ENCODE measurements at regions not wholly inside any gene's neighbourhood (a gene's known extent, or its start where the extent isn't known, plus 50 kb on each side); places are given as distances from the start of the nearest gene placed in this dataset.

DNA sequence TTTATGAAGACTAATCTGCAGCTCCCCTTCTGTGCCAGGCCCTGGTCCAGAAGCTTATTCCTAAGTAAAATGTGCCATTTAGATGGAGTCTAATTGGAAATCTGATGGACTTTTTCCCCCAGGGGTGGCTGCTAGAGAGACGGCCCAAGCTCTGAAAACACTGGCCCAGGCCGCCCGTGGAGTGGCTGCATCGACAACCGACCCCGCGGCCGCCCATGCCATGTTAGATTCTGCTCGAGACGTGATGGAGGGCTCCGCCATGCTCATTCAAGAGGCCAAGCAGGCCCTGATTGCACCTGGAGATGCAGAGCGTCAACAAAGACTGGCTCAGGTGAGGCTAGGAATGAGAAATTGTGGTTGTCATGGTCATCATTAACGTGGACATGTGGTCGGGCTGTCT lies 305.8 kb upstream of the TPM1 start:
- Histone ChIP-seq H3K4me3 (no peak overlapping the region), H3K27ac (no peak overlapping the region), H3K27me3 (no peaks in the 10 kb centered on the region), H3K36me3 (no peaks in the 10 kb centered on the region), H3K9me3 (no peaks in the 10 kb centered on the region), H3K4me1 (no peaks in the 10 kb centered on the region)
- intact Hi-C loops (cut with DNase I): no loop called here
- no peak for TF ChIP-seq POLR2A (IDR thresholded peaks at IDR 0.05)
- TF ChIP-seq, protein P1, sequence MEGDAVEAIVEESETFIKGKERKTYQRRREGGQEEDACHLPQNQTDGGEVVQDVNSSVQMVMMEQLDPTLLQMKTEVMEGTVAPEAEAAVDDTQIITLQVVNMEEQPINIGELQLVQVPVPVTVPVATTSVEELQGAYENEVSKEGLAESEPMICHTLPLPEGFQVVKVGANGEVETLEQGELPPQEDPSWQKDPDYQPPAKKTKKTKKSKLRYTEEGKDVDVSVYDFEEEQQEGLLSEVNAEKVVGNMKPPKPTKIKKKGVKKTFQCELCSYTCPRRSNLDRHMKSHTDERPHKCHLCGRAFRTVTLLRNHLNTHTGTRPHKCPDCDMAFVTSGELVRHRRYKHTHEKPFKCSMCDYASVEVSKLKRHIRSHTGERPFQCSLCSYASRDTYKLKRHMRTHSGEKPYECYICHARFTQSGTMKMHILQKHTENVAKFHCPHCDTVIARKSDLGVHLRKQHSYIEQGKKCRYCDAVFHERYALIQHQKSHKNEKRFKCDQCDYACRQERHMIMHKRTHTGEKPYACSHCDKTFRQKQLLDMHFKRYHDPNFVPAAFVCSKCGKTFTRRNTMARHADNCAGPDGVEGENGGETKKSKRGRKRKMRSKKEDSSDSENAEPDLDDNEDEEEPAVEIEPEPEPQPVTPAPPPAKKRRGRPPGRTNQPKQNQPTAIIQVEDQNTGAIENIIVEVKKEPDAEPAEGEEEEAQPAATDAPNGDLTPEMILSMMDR (IDR thresholded peaks at IDR 0.05): no peak
- ATAC-seq (no peak), DNase-seq (no peak)
- WGBS (ENCODE audit: insufficient coverage, low coverage, low lambda C conversion rate, missing lambda C conversion rate): 100% methylated on average over 1 of the region's 14 CpGs

DNA sequence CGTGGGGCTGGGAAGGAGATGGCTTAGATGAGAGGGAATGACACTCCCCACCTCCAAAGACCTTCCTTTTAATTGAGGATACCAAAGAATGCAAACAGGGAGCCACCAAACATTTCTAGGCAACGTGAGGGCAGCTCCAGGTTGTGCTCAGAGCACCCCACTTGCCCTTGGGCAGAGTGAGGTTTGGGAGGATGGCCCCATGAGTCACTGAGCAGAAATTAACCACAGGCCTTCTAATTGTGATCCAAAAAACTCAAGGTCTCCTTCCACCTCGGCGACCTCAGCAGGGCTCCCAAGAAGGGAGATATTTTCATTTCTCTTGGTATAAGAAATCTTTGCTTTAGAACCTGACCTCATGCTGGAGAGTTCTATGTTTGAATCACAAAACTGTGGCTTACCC lies 305.0 kb upstream of the TPM1 start:
- no peak overlapping the region for H3K4me3 ChIP-seq
- H3K27me3 ChIP-seq: no peaks in the 10 kb centered on the region
- TF ChIP-seq, protein P1 (IDR thresholded peaks at IDR 0.05): no peak
- intact Hi-C loops (cut with DNase I): no loop called here
- no peaks in the 10 kb centered on the region for H3K9me3 ChIP-seq
- H3K36me3 ChIP-seq: no peaks in the 10 kb centered on the region
- DNase-seq (no peak), ATAC-seq (no peak)
- WGBS (ENCODE audit: insufficient coverage, low coverage, low lambda C conversion rate, missing lambda C conversion rate): 80% methylated on average over 2 of the region's 4 CpGs
- H3K27ac ChIP-seq: no peak overlapping the region
- H3K4me1 ChIP-seq: peaks cover 0 to 3% (median 0%) of the 10 kb centered on the region in 4 donors

DNA sequence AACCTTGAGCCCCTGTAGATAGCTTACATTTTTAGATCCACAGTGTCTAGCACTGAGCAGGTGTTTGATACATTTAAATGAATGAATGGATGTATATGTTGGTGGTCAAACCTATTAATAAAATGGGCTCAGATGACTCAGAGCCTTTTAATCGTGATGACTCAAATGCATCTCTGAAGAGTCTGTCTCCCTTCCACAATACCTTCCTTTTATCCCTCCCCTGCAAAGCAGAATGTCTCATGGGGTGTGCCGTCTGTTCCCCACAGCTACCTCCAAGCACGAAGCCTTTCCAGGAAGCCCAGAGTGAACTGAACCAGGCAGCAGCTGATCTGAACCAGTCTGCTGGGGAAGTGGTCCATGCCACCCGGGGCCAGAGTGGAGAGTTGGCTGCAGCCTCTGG lies 303.5 kb upstream of the TPM1 start:
- ATAC-seq (no peak), DNase-seq (no peak)
- no peaks in the 10 kb centered on the region for H3K36me3 ChIP-seq
- H3K4me1 ChIP-seq: peaks cover 0 to 3% (median 0%) of the 10 kb centered on the region in 4 donors
- TF ChIP-seq POLR2A (IDR thresholded peaks at IDR 0.05): no peak
- TF ChIP-seq, protein P1 (IDR thresholded peaks at IDR 0.05): no peak
- WGBS (ENCODE audit: insufficient coverage, low coverage, low lambda C conversion rate, missing lambda C conversion rate): 65% methylated on average over 2 of the region's 4 CpGs
- H3K27ac ChIP-seq: no peak overlapping the region
- no peak overlapping the region for H3K4me3 ChIP-seq
- H3K9me3 ChIP-seq: no peaks in the 10 kb centered on the region
- H3K27me3 ChIP-seq: no peaks in the 10 kb centered on the region
- intact Hi-C loops (cut with DNase I): no loop called here

DNA sequence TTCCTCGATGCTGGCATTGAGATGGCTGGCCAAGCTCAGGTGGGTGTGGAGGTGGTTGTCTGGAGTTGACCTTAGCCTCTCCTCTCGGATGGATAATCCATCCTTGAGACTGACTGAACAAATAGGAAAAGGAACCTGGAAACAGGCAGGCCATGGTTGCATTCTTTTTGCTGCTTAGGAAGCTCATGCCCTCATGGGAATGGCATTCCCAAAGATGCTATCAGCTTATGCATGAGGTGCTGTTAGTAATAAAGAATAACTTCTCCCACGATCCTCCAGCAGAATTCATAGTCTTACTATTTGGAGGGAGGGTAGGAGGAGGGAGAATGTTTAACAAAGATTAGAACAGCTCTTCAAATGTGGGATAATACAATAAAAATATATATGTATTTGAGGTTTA lies 303.0 kb upstream of the TPM1 start:
- TF ChIP-seq POLR2A (IDR thresholded peaks at IDR 0.05): no peak
- TF ChIP-seq, protein P1 (IDR thresholded peaks at IDR 0.05): no peak
- Histone ChIP-seq H3K27me3 (no peaks in the 10 kb centered on the region), H3K9me3 (no peaks in the 10 kb centered on the region), H3K4me3 (no peak overlapping the region), H3K4me1 (peaks cover 0 to 3% (median 0%) of the 10 kb centered on the region in 4 donors), H3K36me3 (no peaks in the 10 kb centered on the region), H3K27ac (no peak overlapping the region)
- WGBS (ENCODE audit: insufficient coverage, low coverage, low lambda C conversion rate, missing lambda C conversion rate): 78% methylated on average over 3 of the region's 3 CpGs
- DNase-seq (no peak), ATAC-seq (no peak)
- intact Hi-C loops (cut with DNase I): no loop called here
